ENCODE measurements at regions not wholly inside any gene's neighbourhood (a gene's known extent, or its start where the extent isn't known, plus 50 kb on each side); places are given as distances from the start of the nearest gene placed in this dataset.
"Not testable (repeated sequence)": the region's sequence is repeated elsewhere in the genome, so short reads cannot be mapped to it uniquely, and the experiment has no call there.

DNA sequence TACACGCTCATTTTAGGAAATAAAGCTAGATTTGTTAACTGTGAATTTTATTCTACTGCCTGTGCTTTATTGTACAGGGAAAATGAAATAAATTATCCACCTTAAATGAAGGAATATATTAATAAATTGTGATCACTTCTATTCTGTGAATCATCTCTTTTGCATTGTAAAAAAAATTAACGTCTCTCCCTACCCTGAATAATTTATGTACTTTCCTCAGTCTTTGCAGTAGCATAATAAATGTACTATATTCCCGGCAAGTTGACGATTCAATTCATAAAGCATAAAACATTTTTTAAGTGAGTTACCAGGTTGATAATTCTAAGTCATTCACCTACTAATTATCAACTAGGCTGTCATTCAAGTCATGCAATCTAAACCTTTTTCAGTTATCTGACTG is 1425.3 kb upstream of the CDH9 start:
- no peak for DNase-seq

GRCh38 chr5:28451483-28451882 is 1413.1 kb upstream of the CDH9 start:
- no peak for DNase-seq

- no peak for DNase-seq
Observed at GRCh38 chr5:28450997-28451396, 1412.6 kb upstream of the CDH9 start.

- DNase-seq = no peak
Observed at GRCh38 chr5:28448791-28449190, 1410.4 kb upstream of the CDH9 start.

DNA sequence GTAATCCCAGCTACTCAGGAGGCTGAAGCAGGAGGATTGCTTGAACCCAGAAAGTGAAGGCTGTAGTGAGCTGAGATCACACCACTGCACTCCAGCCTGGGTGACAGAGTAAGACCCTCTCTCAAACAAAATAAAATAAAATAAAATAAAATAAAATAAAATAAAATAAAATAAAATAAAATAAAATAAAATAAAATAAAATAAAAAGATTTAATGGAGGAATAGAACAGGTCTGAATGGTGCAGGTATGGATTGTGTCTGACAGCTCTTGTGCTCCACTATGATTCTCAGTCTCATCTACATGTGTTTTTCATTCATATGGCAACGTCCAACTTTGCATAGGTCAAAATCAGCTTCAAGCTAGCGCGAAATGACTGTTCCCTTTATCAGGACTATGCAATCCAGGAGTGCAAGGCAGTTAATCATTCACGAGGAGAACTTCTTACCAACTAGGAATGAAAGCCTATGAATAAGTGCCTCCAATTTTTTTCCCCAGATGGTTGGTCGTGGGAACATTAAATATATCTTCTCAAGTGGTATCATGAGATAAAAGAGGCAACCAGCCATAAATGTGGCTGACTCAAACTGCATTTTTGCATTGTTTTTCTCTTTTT is 1392.3 kb upstream of the CDH9 start:
- no peak for DNase-seq

DNA sequence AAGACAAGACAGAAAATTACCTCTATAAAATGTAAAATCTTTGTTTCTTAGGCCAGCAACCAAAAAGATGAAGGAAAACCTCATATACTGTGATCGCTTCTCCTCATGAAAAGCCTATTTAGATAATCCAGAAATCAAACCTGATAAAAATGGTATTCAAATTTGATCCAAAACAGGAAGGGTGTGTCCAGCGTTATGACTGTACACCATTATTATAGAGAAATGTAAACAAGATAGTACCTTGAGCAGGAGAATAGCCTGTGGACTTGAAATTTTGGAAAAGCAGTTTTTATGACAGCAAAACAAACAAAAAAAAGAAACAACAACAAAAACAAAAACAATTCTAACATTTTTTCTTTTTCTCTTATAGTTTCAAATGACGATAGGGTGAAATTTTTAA is 1382.8 kb upstream of the CDH9 start:
- no peak for DNase-seq

GRCh38 chr5:28415791-28416443 is 1377.5 kb upstream of the CDH9 start:
- DNase-seq = no peak

- no peak for DNase-seq
Observed at GRCh38 chr5:28414619-28415018, 1376.2 kb upstream of the CDH9 start.

DNA sequence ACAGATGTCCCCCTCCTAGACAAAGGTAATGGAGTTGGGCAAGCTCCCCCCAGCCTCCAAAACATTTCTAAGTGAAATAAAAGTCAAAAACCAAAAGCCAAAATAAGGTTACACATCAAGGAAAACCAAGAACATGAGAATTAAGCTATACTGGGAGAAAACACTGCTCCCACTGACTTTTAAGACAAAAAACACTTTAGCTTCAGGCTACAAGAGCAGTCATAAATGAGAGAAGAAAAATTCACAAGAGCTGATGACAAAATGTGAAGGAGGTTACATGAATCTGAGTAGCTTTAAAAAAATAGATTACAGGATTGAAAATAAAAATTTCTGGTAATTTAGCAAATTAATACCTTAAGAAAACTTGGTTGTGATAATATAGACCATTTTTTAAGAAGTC is 1370.3 kb upstream of the CDH9 start:
- no peak for DNase-seq

DNA sequence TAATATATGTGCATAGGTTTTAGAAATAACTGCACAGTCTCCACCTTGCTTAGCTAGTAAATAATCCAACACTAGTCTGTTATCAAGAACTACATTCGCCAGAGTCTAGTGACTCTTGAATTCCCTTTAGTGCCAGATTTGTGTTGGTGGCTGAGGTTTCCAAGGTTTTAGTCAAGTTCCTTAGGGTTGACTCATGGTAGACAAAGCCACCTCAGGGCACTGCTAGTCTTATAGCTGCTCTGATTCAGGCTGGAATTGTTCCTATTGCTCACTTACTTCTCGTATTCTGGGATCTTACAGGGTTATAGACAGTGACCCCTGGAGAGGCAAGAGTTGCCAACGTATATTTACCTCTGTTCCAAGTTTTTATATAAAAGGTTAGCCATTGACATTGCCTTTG is 1369.8 kb upstream of the CDH9 start:
- no peak for DNase-seq

- no peak for DNase-seq
Observed at GRCh38 chr5:28404363-28405071, 1366.1 kb upstream of the CDH9 start.

DNA sequence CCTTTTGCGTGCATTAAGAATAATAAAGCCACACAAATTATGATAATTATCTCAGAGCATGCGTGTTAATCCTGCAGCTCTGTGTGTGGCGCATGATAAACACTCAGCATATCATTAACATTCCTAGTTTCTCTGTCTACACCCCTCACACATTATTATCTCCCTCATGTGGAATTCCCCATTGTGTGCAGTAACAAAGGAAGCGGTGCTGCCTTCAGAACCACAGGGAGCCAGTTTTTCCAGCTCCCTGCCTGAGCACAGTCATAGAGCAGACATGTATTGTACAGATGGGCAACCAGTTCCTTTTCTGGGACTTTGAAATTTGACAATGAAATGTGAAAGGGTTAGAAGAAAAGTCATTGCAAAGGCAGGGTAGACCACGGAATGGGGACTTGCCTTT is 1365.5 kb upstream of the CDH9 start:
- DNase-seq = no peak

GRCh38 chr5:28402590-28403301 is 1364.4 kb upstream of the CDH9 start:
- no peak for DNase-seq

- no peak for DNase-seq
Observed at GRCh38 chr5:28400076-28400475, 1361.7 kb upstream of the CDH9 start.

- no peak for DNase-seq
Observed at GRCh38 chr5:28399211-28399610, 1360.8 kb upstream of the CDH9 start.

DNA sequence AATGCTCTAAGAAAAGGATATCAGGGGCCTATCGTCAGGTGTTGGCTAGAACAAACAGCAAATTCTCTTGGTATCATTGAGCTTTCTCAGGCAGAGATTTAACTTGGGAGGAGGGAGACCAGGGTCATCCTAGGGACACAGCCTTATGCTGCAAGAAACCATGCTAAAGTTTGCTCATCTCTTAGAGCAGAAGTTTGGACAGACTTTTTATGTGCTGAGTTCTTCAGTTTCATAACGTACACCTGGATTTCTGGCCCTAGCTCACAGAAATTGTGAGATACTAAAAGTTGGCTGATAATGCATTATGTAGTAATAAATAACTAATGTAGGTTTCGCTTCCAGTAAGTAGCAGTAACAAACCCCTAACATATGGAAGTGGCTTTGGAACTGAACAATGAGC is 1359.8 kb upstream of the CDH9 start:
- no peak for DNase-seq

GRCh38 chr5:28397502-28397941 is 1359.1 kb upstream of the CDH9 start:
- no peak for DNase-seq

- no peak for DNase-seq
Observed at GRCh38 chr5:28391277-28391676, 1352.9 kb upstream of the CDH9 start.

DNA sequence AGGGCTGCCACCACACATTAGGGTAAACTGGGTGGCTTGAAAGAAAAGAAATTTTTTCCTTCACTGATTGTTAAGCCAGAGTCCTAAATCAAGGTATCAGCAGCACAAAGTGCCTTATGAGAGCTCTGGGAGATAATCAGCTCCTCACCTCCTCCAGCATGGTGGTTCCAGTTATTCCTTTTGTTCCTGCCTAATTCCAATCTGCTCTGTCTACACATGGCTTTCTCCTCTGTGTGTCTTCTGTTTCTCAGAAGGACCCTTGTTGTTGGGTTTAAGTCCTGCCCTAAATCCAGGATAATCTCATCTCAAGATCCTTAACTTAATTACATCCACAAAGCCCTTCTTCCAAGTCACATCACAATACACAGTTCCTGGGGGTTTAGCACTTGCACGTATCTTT is 1352.0 kb upstream of the CDH9 start:
- DNase-seq = no peak

- DNase-seq = not testable (repeated sequence)
Observed at GRCh38 chr5:28389727-28390126, 1351.3 kb upstream of the CDH9 start.

GRCh38 chr5:28388428-28388827 is 1350.0 kb upstream of the CDH9 start:
- DNase-seq = no peak

DNA sequence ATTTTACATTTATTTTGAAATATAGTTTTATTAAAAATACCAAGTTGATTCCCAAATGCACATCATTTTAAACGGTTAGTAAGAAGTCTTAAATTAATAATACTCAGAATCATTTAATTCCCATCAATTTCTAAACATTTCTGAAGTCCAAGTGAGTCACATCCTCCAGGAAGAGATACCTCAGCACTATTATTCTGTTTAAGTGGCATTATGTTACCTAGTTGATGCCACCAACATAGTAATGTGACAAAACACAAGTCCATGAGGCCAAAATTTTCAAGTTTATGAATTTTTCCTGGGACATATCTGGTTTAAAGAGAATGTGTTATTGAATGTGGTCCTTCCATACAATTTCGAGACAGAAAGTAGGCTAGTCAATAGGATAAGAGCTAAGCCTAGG is 1348.3 kb upstream of the CDH9 start:
- DNase-seq = no peak

GRCh38 chr5:28380167-28380566 is 1341.8 kb upstream of the CDH9 start:
- DNase-seq = no peak

Data from dermis blood vessel endothelial cell (primary cell).